WI38 (cell line): ENCODE measurements at regions not wholly inside any gene's neighbourhood (a gene's known extent, or its start where the extent isn't known, plus 50 kb on each side); places are given as distances from the start of the nearest gene placed in this dataset.

Source experiments
- H3K4me3 ChIP-seq: 2 replicates; pipeline ENCODE4 v1.5.1; 2011; ENCODE audit warnings: low read depth, mild to moderate bottlenecking, control low read depth, low read length
- CTCF ChIP-seq: IDR thresholded peaks from 2 replicates; pipeline ENCODE4 v1.5.1; 2012; ENCODE audit warnings: low read depth, mild to moderate bottlenecking, control low read depth, low read length

DNA sequence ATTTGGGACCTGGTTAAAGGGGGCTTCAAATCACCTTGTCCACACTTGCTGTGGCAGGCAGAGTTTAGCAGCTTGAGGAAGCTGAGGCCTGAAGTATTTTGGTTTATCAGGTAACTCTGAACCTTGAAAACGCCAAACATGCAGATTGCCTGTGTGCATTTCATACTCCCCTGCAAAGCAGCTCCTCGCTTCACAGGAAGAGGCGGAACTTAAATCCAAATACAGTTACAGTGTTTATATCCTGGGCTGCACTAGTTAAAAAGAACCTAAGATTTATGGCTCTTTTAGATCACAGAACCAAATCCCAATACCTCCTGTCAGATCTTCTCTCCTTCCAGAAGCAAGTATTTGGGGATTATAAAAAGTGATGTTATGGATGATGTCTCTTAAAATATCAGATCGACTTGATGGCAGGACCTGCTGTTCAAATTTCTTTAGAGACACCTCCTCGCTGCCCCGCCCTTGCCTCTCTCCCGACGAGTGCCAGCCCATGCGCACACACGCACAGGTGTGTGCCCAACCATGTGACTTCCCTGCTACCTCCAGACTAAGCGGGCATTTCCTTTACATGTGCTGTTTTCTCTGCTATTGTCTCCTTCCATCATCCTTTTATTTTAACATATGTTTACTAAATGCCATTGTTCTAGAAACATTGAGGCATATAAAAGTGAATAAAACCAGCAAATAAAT, 224.6 kb upstream of the FOXQ1 start:
- no peak overlapping the region for H3K4me3 ChIP-seq
- TF ChIP-seq CTCF = no peak

DNA sequence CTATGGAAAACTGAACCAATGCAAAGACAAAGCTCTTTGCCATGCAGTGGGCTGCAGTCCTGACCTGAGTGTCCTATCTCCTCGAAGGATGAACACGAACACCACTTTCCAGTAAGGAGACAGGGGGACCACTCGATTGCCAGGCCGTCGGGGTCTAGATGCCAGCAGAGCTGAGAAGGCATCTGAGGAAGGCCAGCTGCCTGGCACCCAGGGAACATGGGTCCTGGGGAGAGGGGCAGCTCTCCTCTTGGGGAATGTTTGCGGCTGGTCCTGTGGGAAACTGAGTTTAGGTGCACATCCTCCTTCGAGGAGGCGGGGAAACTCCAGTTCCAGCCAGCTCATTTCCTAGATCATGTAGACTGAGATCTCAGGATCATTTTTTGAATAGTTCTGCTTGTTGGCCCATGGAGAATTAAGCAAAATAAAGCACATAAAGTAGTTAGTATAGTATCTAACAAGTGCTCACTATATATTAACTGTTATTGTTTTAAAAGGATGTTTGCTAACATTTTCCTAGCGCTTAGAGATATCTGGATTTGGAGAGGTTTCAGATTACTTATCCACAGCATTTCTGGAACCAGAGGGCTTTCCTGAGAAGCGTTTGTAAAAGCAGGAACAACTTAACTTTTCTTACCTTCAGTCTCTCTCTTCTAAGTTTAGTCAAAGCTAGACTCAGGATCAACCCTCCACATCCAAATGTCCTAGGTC, 225.3 kb upstream of the FOXQ1 start:
- TF ChIP-seq CTCF = no peak
- no peak overlapping the region for H3K4me3 ChIP-seq

DNA sequence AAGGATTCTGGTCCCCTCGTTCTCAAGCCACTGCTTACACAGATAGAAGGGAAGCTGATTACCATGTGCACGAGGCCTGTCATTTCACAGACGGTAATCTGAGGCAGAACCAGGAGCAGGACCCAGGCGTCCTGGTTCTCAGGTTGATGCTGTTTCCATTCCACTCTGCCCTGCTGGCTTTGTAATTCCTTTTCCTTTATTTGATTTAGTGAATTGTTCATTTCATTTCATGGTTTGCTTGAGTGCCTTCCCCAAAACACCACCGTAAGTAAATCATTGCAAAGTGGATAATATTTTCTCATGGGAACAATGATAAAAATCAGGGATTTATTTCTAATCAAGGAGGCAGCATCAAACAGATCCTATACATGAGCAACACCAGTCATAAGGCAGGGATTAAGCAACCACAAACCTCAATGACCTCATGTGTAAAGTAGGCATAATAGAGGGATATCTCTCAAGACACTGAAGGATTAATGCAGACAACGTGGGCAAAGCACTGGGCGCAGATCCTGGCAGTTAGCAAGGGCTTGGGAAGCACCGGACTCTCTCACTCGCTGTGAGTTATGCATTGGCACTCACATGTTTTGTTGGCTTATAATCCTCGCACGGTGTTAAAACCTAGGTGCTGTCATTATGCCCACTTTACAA, 229.5 kb upstream of the FOXQ1 start:
- H3K4me3 ChIP-seq = no peak overlapping the region
- no peak for TF ChIP-seq CTCF

GRCh38 chr6:1081551-1082284, 230.2 kb upstream of the FOXQ1 start:
- no peak overlapping the region for H3K4me3 ChIP-seq
- TF ChIP-seq CTCF = no peak

- no peak overlapping the region for H3K4me3 ChIP-seq
- TF ChIP-seq CTCF = no peak
Observed at GRCh38 chr6:1080453-1081337, 231.2 kb upstream of the FOXQ1 start.

DNA sequence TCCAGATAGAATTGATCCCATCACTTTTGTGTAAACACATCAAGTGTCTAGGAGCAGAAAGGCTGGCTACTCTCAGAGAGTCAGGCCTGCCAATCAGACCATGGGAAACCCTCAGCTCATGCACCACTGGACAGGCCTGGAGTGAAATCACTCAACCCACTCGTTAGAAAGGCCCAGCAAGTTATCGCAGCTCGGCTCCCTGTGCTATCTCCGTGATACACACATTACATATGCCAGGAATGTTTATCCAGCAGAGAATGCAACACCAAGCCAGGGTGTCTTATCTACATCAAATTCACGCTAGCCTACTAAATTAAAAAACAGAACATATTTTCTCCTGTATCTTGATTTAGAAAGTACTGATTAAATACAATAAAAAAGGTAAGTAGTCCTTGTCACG, 232.4 kb upstream of the FOXQ1 start:
- no peak for TF ChIP-seq CTCF
- H3K4me3 ChIP-seq = no peak overlapping the region
